NCI-H1105 (cell line): ENCODE measurements at regions not wholly inside any gene's neighbourhood (a gene's known extent, or its start where the extent isn't known, plus 50 kb on each side); places are given as distances from the start of the nearest gene placed in this dataset.
"Not testable (repeated sequence)": the region's sequence is repeated elsewhere in the genome, so short reads cannot be mapped to it uniquely, and the experiment has no call there.

Source experiments
- DNase-seq: peaks from one replicate; lab custom pipeline; 2025; lab: John Stamatoyannopoulos, UW

DNA sequence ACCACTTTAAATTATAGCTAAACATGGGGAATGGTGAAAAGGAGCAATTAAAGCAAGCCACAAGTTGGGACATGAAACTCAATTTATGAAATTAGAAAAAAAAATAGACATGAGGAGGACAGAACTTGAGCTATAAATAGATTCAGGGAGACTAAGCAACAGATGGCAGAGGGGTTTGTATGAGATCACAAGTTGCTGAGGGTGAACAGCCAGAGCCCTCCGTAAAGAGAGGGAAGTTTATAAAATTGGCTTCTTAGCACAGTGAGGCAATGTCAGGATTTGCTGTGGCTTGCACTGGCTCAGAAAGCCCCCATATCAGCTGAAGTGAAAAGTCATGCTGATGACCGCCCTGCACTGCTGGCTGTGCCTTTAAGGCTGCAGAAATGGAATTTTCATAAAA lies 443.4 kb upstream of the CD180 start:
- DNase-seq: no peak

- no peak for DNase-seq
Observed at GRCh38 chr5:67639313-67639712, 442.7 kb upstream of the CD180 start.

- DNase-seq: no peak
Observed at GRCh38 chr5:67636850-67637524, 440.4 kb upstream of the CD180 start.

DNA sequence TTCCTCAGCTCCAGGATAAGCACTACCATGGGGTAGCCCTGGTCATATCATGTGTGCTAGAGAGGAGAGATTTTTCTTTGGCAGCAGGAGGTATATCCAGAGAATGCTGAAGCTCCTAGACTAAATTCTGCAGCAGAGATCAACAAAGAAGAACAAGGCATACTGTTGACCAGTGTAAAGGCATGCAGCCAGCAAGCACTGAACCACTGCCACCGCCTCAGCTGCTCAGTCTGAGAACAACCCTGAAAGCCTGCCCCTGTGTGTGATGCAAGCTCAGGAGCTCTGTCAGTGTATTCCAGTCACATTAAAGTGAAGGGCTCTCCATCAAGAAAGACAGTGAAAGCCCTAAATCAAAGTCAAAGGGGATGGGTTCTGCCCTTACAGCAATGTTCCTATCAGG lies 439.5 kb upstream of the CD180 start:
- DNase-seq: no peak

DNA sequence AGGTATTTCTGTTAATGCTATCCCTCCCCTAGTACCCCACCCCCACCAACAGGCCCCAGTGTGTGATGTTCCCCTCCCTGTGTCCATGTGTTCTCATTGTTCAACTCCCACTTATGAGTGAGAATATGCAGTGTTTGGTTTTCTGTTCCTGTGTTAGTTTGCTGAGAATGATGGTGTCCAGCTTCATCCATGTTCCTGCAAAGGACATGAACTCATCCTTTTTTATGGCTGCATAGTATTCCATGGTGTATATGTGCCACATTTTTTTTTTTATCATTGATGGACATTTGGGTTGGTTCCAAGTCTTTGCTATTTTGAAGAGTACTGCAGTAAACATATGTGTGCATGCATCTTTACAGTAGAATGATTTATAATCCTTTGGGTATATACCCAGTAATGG lies 430.5 kb upstream of the CD180 start:
- not testable (repeated sequence) for DNase-seq

GRCh38 chr5:67623078-67623477 lies 426.5 kb upstream of the CD180 start:
- DNase-seq: no peak

DNA sequence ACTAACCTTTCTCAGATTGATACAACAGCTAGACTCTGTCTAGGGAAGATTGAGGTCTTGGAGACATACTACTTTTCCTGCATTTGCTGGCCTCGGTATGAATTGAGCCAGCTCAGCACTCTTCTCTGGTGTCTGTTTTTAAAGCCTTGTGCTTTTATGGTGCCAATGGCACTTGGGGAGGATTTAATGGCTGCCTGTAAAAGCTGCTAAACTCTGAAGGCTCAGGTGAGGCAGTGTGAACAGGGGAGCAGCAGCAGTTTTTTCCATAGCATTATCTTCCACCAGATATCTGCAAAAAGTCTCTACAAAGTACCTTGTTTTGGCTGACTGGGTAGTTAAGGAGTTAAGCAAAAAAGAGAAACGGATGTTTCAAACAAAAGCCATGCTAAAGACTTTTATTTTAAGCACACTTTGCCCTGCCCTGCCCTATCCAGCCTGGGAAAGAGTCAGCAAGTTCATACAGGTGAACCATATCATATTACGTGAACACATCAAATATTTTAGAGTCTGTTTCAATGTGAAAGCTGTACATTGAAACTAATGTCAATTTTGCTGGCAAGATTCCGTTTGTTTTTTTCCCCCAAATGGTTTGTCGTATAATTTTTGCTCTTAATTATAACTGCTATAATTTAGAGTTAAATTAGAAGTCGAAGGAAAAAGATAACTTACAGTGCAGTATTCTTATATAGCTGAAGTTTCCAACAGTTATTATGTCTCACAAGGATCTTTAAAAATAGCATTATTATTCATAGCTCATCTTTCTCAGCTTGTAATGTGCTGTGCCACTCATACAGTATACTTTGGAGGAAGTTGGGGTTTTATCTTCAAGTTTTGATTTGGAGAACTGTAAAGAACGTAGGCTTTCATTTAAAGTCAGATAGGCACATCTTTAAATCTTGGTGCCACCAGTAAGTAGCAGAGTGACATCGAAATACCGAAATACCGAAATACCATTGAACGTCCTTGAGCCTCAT lies 424.1 kb upstream of the CD180 start:
- DNase-seq: peak; percentile 54

GRCh38 chr5:67619636-67620035 lies 423.0 kb upstream of the CD180 start:
- no peak for DNase-seq

GRCh38 chr5:67619235-67619634 lies 422.6 kb upstream of the CD180 start:
- no peak for DNase-seq

DNA sequence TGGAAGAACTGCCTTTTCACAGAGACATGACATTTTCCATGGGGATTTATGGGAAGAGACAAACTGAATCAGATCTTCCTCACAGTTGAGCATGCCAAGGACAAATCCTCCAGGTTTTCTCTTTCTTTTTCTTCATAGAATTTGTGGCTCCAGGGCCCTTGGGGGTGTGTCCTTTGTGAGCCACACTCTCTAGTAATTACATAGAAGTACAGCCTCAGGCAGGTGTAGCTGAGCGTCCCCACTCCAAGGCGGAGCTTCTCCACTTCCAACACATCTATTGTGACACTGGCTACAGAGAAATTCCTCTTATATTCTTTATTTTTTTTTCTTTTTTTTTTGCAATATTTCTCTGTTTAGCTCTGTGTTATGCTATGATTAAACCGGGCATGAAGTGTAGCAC lies 420.5 kb upstream of the CD180 start:
- no peak for DNase-seq

GRCh38 chr5:67612961-67613360 lies 416.4 kb upstream of the CD180 start:
- DNase-seq: no peak

GRCh38 chr5:67610186-67610912 lies 413.8 kb upstream of the CD180 start:
- no peak for DNase-seq

DNA sequence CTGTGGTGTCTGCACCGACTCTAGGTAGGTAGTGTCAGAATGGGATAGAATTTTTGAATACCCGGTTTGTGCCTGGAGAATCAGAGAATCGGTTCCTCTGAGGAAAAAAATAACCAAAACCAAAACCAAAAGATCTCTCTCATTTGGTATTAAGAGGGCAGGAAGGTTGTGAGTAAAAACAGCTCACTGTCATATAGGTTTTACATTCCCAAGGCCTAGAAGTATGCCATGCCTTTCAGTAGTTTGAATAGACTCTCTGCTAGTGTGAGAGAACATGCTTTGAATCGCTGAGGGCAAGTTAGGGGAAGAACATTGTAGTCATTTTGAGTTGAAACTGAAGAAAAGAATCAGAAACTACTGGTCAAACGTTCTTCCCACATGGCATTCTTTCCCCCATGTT lies 411.4 kb upstream of the CD180 start:
- no peak for DNase-seq

DNA sequence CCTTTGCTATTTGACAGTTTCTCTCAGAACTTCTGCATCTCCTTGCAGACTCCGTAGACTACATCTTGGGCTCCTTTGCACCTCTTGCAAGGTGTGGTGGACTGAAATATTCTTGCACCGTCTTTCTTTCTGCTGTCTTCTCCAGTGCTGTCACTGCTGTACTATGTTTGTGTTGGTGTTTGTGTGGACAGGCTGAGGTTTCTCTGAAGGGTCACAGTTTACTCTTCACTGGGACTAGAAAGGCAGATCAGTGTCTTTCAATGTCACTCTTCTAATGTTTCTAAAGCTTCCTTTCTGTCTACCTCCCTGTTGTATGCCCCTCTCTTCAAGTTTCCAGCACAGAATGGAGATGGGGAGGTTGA lies 410.0 kb upstream of the CD180 start:
- DNase-seq: no peak

DNA sequence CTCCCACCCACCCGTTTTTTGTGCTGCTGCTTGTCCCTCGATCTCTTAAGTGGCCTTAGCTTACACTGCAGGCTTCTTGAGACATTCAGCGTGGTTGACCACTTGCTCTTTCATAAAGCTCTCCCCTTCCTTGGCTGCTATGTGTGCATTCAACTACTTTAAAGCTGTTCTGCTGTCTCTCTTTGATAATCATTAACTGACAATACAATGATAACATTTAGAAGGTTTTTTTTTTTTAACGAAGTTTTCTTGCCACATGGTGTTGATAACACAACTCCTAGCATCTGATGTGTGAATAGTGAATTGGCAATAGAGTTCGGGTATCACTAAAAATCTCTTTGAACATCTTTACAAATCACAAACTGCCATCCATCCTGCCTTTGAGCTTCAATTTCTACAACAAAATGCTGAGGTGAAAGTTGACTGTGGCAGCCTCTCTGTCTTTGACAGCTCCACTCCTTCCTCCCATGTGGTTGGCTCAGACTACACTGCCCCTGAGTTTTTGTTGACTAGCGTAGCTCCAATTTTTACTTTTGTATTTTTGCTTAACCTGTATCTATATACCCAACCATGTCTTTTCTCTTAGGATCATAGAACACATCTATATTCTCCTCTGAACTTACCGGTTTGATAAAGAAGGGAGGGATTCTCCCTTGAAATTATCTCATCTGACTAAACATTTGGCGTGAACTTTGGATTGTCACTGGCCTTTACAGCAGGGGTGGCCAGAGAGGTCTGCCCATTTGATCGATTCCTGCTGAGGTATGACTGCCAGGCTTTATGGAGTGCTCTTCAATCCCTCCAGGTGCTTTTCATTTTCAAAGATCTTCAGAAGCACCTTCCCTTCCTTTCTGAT lies 409.4 kb upstream of the CD180 start:
- DNase-seq: no peak

- DNase-seq: no peak
Observed at GRCh38 chr5:67591491-67591890, 394.9 kb upstream of the CD180 start.

GRCh38 chr5:67588389-67588788 lies 391.8 kb upstream of the CD180 start:
- DNase-seq: no peak

GRCh38 chr5:67581203-67581602 lies 384.6 kb upstream of the CD180 start:
- no peak for DNase-seq

DNA sequence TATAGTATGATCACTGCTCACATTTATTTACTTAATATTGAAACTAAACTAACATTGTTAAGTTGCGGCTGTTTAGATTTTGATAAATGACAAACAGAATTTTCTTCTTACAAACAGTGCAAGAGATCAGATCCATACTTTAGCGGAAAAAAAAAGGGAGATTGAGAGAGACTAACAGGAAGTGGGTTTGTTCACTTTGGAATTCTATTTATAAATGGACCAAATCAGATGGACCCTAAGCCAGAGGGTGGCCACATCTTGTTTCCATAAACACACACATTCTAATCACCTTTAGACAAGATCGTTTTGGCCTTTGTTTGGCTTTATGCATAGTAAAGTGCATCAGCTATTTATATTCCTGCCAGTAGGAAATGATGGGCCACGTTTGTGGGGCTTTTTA lies 381.4 kb upstream of the CD180 start:
- no peak for DNase-seq

DNA sequence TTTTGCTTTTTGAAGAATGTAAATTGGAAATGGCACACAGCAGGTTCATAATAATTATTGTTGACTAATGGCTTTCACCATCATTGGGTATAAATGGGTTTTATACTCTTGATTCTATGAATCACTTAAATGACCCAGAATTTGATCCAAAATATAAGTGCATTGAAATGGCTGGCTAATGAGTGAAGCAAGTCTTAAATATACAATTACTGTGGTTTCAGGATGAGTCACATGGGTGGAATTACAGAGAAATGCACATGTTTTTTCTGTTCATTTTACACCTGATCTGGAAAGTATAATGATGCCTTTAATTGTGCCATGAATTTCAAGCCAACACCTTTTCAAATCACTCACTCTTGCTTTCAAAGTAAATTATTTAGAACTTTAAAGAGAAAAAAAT lies 380.8 kb upstream of the CD180 start:
- peak; percentile 64 for DNase-seq

GRCh38 chr5:67576112-67576511 lies 379.5 kb upstream of the CD180 start:
- DNase-seq: no peak

- DNase-seq: no peak
Observed at GRCh38 chr5:67575087-67575486, 378.5 kb upstream of the CD180 start.
